Liver (tissue), 8 donors: ENCODE measurements at regions not wholly inside any gene's neighbourhood (a gene's known extent, or its start where the extent isn't known, plus 50 kb on each side); places are given as distances from the start of the nearest gene placed in this dataset.

Experiments
- DNase-seq: peaks from one replicate; pipeline ENCODE4 v3.0.0-alpha.2; 2017; ENCODE audit warnings: low spot score
- H3K27ac ChIP-seq, 2 donors: one replicate each; pipeline ENCODE4 v1.7.0; 2013; ENCODE audit warnings: inconsistent platforms in 2 of 2, low read length in 2 of 2, control low read depth in 1 of 2, low read depth in 1 of 2, mild to moderate bottlenecking in 1 of 2
- H3K27me3 ChIP-seq, 4 donors: one replicate each; pipeline versions ENCODE4 v1.6.1 to v1.7.0; 2013; ENCODE audit warnings: low read length in 3 of 4, inconsistent platforms in 1 of 4, mild to moderate bottlenecking in 1 of 4, moderate library complexity in 1 of 4; ENCODE audit not compliant: control insufficient read depth in 4 of 4, insufficient read depth in 4 of 4
- H3K36me3 ChIP-seq, 4 donors: one replicate each; pipeline versions ENCODE4 v1.6.1 to v1.7.0; 2013; ENCODE audit warnings: low read length in 3 of 4, mild to moderate bottlenecking in 3 of 4, low read depth in 1 of 4, moderate library complexity in 1 of 4; ENCODE audit not compliant: control insufficient read depth in 4 of 4, insufficient read depth in 3 of 4
- H3K4me1 ChIP-seq, 4 donors: one replicate each; pipeline versions ENCODE4 v1.6.1 to v1.7.0; 2013; ENCODE audit warnings: low read length in 3 of 4, mild to moderate bottlenecking in 3 of 4, moderate library complexity in 1 of 4; ENCODE audit not compliant: control insufficient read depth in 4 of 4, insufficient read depth in 4 of 4
- H3K4me3 ChIP-seq, 3 donors: one replicate each; pipeline versions ENCODE4 v1.6.1 to v1.7.0; 2013; ENCODE audit warnings: low read length in 3 of 3, control low read depth in 1 of 3, low read depth in 1 of 3, mild to moderate bottlenecking in 1 of 3
- H3K9ac ChIP-seq, 2 donors: one replicate each; pipeline ENCODE4 v1.7.0; 2013; ENCODE audit warnings: low read length in 2 of 2, mild to moderate bottlenecking in 2 of 2, moderate library complexity in 2 of 2, control low read depth in 1 of 2, low read depth in 1 of 2
- H3K9me3 ChIP-seq, 4 donors: one replicate each; pipeline versions ENCODE4 v1.6.1 to v1.7.0; 2013; ENCODE audit warnings: low read length in 3 of 4; ENCODE audit not compliant: control insufficient read depth in 4 of 4
- EGR1 ChIP-seq, 2 donors: IDR thresholded peaks; 2 replicates each; pipeline ENCODE4 v1.6.1; 2016 to 2018; ENCODE audit warnings: antibody characterized with exemption in 2 of 2, low read depth in 2 of 2
- FOXA1 ChIP-seq: IDR thresholded peaks from 2 replicates; pipeline ENCODE4 v1.6.1; 2016; ENCODE audit warnings: antibody characterized with exemption
- FOXA2 ChIP-seq: IDR thresholded peaks from 2 replicates; pipeline ENCODE4 v1.6.1; 2016; ENCODE audit warnings: antibody characterized with exemption
- GABPA ChIP-seq, 2 donors: IDR thresholded peaks in 1 of 2; conservative IDR thresholded peaks in 1 of 2; 2 replicates each; pipeline ENCODE4 v1.6.1; 2016; ENCODE audit warnings: antibody characterized with exemption in 2 of 2, mild to moderate bottlenecking in 1 of 2, moderate library complexity in 1 of 2
- HNF4A ChIP-seq, 2 donors: conservative IDR thresholded peaks; 2 replicates each; pipeline ENCODE4 v1.6.1; 2016; ENCODE audit warnings: antibody characterized with exemption in 2 of 2, mild to moderate bottlenecking in 2 of 2
- HNF4G ChIP-seq: IDR thresholded peaks from 2 replicates; pipeline ENCODE4 v1.6.1; 2016; ENCODE audit warnings: antibody characterized with exemption
- JUND ChIP-seq, 2 donors: IDR thresholded peaks; 2 replicates each; pipeline ENCODE4 v1.6.1; 2016; ENCODE audit warnings: antibody characterized with exemption in 2 of 2
- NR2F2 ChIP-seq: IDR thresholded peaks from 2 replicates; pipeline ENCODE4 v1.6.1; 2016; ENCODE audit warnings: antibody characterized with exemption
- RAD21 ChIP-seq, 2 donors: IDR thresholded peaks; 2 replicates each; pipeline ENCODE4 v1.6.1; 2016; ENCODE audit warnings: antibody characterized with exemption in 2 of 2, mild to moderate bottlenecking in 2 of 2
- RXRA ChIP-seq, 2 donors: IDR thresholded peaks; 2 replicates each; pipeline ENCODE4 v1.6.1; 2017 to 2018; ENCODE audit warnings: antibody characterized with exemption in 2 of 2, mild to moderate bottlenecking in 1 of 2
- SP1 ChIP-seq: IDR thresholded peaks from 2 replicates; pipeline ENCODE4 v1.6.1; 2018; ENCODE audit warnings: antibody characterized with exemption, mild to moderate bottlenecking
- TAF1 ChIP-seq: conservative IDR thresholded peaks from 2 replicates; pipeline ENCODE4 v1.6.1; 2016; ENCODE audit warnings: antibody characterized with exemption, mild to moderate bottlenecking
- WGBS: extraction: QIAGEN DNeasy Blood & Tissue Kit; methylation state at CpG from one replicate; pipeline ENCODE4 v1.1.7; 2013; 5-methylcytosine and 5-hydroxymethylcytosine counted together
- TF ChIP-seq, protein P1 (sequence below): fragments of 150-350 bp; IDR thresholded peaks from 2 replicates; pipeline ENCODE4 v1.5.1; 2017; ENCODE audit warnings: improper control_type of control experiment, low read depth, low read length; ENCODE audit not compliant: missing input control
- TF ChIP-seq, protein P2 (sequence below): IDR thresholded peaks from 2 replicates; pipeline ENCODE4 v1.6.1; 2016; ENCODE audit warnings: antibody characterized with exemption
- TF ChIP-seq, protein P3 (sequence below): IDR thresholded peaks from 2 replicates; pipeline ENCODE4 v1.6.1; 2016; ENCODE audit warnings: antibody characterized with exemption
- TF ChIP-seq, protein P4 (sequence below): IDR thresholded peaks from 2 replicates; pipeline ENCODE4 v1.6.1; 2016; ENCODE audit warnings: antibody characterized with exemption
- TF ChIP-seq, protein P5 (sequence below): IDR thresholded peaks from 2 replicates; pipeline ENCODE4 v1.6.1; 2016; ENCODE audit warnings: antibody characterized with exemption, mild to moderate bottlenecking
- donor health status: healthy.
- donor health status: healthy.
- donor health status: healthy.
- donor health status: healthy.
- donor health status: healthy.

DNA sequence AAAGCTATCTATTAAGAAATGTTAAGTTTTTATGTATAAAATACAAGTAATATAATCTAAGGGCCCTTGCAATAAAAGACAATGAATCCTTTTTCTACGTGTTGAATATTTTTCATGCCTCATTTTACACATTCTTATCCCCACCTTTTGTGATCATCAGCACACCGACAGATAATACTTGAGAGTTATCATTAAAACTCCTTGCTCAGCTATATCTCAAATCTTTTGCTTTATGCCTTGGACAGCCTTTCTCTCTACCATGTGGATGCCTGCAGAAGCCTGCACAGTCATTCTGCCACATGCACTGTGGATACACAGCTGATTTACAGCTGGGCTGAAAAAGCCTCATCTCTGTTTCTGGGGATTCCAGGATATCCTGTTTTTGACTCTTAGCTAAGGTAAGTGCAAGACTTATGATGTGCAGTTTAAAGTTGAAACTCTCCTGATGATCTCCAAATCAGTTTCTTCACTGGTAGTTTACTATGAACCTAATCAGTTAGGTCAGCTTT, 1565.1 kb downstream of the SI start (continued):
- TF ChIP-seq GABPA (IDR thresholded peaks at IDR 0.05 in 1 of 2, conservative IDR thresholded peaks at IDR 0.05 in 1 of 2) = no peak
- no peak for TF ChIP-seq TAF1

DNA sequence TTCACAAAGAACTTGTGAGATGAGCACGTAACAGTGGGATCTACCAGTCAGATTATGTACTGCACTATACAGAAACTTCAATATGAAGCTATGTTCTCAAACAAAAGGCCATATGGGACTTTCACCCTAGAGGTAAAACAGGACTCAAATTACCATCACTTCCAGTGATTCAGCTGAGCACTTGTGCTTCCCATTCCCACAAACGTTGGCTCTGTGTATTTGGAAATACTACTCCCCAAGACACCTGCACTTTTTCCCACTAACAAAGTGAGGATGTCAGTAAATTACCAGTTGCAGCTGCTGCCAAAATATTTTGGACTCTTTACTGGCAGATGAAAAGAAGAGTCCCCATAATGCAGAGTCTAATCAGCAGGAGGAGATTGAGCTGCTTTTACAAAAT, 1570.1 kb downstream of the SI start:
- WGBS = 40% methylated on average over 2 of the region's 2 CpGs
- no peaks in the 10 kb centered on the region for H3K27me3 ChIP-seq
- H3K9ac ChIP-seq = no peak overlapping the region
- no peak for DNase-seq
- H3K4me3 ChIP-seq = no peak overlapping the region
- no peaks in the 10 kb centered on the region for H3K9me3 ChIP-seq
- no peak overlapping the region for H3K27ac ChIP-seq
- no peaks in the 10 kb centered on the region for H3K4me1 ChIP-seq
- TF ChIP-seq, protein P1, sequence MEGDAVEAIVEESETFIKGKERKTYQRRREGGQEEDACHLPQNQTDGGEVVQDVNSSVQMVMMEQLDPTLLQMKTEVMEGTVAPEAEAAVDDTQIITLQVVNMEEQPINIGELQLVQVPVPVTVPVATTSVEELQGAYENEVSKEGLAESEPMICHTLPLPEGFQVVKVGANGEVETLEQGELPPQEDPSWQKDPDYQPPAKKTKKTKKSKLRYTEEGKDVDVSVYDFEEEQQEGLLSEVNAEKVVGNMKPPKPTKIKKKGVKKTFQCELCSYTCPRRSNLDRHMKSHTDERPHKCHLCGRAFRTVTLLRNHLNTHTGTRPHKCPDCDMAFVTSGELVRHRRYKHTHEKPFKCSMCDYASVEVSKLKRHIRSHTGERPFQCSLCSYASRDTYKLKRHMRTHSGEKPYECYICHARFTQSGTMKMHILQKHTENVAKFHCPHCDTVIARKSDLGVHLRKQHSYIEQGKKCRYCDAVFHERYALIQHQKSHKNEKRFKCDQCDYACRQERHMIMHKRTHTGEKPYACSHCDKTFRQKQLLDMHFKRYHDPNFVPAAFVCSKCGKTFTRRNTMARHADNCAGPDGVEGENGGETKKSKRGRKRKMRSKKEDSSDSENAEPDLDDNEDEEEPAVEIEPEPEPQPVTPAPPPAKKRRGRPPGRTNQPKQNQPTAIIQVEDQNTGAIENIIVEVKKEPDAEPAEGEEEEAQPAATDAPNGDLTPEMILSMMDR = no peak
- TF ChIP-seq HNF4G (no peak), GABPA (IDR thresholded peaks at IDR 0.05 in 1 of 2, conservative IDR thresholded peaks at IDR 0.05 in 1 of 2) (no peak), RXRA (IDR thresholded peaks at IDR 0.05) (no peak), HNF4A (conservative IDR thresholded peaks at IDR 0.05) (no peak), RAD21 (IDR thresholded peaks at IDR 0.05) (no peak), FOXA1 (no peak), SP1 (no peak), JUND (IDR thresholded peaks at IDR 0.05) (no peak), NR2F2 (no peak), EGR1 (IDR thresholded peaks at IDR 0.05; ENCODE audit: low read depth in 2 of 2) (no peak), FOXA2 (no peak), TAF1 (no peak)
- TF ChIP-seq, protein P2, sequence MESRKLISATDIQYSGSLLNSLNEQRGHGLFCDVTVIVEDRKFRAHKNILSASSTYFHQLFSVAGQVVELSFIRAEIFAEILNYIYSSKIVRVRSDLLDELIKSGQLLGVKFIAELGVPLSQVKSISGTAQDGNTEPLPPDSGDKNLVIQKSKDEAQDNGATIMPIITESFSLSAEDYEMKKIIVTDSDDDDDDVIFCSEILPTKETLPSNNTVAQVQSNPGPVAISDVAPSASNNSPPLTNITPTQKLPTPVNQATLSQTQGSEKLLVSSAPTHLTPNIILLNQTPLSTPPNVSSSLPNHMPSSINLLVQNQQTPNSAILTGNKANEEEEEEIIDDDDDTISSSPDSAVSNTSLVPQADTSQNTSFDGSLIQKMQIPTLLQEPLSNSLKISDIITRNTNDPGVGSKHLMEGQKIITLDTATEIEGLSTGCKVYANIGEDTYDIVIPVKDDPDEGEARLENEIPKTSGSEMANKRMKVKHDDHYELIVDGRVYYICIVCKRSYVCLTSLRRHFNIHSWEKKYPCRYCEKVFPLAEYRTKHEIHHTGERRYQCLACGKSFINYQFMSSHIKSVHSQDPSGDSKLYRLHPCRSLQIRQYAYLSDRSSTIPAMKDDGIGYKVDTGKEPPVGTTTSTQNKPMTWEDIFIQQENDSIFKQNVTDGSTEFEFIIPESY = no peak
- TF ChIP-seq, protein P3, sequence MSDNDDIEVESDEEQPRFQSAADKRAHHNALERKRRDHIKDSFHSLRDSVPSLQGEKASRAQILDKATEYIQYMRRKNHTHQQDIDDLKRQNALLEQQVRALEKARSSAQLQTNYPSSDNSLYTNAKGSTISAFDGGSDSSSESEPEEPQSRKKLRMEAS = no peak
- TF ChIP-seq, protein P4, sequence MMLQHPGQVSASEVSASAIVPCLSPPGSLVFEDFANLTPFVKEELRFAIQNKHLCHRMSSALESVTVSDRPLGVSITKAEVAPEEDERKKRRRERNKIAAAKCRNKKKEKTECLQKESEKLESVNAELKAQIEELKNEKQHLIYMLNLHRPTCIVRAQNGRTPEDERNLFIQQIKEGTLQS = no peak
- TF ChIP-seq, protein P5, sequence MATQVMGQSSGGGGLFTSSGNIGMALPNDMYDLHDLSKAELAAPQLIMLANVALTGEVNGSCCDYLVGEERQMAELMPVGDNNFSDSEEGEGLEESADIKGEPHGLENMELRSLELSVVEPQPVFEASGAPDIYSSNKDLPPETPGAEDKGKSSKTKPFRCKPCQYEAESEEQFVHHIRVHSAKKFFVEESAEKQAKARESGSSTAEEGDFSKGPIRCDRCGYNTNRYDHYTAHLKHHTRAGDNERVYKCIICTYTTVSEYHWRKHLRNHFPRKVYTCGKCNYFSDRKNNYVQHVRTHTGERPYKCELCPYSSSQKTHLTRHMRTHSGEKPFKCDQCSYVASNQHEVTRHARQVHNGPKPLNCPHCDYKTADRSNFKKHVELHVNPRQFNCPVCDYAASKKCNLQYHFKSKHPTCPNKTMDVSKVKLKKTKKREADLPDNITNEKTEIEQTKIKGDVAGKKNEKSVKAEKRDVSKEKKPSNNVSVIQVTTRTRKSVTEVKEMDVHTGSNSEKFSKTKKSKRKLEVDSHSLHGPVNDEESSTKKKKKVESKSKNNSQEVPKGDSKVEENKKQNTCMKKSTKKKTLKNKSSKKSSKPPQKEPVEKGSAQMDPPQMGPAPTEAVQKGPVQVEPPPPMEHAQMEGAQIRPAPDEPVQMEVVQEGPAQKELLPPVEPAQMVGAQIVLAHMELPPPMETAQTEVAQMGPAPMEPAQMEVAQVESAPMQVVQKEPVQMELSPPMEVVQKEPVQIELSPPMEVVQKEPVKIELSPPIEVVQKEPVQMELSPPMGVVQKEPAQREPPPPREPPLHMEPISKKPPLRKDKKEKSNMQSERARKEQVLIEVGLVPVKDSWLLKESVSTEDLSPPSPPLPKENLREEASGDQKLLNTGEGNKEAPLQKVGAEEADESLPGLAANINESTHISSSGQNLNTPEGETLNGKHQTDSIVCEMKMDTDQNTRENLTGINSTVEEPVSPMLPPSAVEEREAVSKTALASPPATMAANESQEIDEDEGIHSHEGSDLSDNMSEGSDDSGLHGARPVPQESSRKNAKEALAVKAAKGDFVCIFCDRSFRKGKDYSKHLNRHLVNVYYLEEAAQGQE = no peak
- no peaks in the 10 kb centered on the region for H3K36me3 ChIP-seq
